GM19023 (cell line): ENCODE measurements at regions not wholly inside any gene's neighbourhood (a gene's known extent, or its start where the extent isn't known, plus 50 kb on each side); places are given as distances from the start of the nearest gene placed in this dataset.
"Not testable (repeated sequence)": the region's sequence is repeated elsewhere in the genome, so short reads cannot be mapped to it uniquely, and the experiment has no call there.

ENCODE experiments used
- ATAC-seq: cut with Tn5 transposase; IDR thresholded peaks from one replicate; pipeline ENCODE4 v1.9.1; 2021; ENCODE audit warnings: mild to moderate bottlenecking, moderate library complexity; ENCODE audit not compliant: unreplicated experiment

- no peak for ATAC-seq
These were observed 1584.3 kb upstream of the RAG2 start for GRCh38 chr11:38182126-38182866.

DNA sequence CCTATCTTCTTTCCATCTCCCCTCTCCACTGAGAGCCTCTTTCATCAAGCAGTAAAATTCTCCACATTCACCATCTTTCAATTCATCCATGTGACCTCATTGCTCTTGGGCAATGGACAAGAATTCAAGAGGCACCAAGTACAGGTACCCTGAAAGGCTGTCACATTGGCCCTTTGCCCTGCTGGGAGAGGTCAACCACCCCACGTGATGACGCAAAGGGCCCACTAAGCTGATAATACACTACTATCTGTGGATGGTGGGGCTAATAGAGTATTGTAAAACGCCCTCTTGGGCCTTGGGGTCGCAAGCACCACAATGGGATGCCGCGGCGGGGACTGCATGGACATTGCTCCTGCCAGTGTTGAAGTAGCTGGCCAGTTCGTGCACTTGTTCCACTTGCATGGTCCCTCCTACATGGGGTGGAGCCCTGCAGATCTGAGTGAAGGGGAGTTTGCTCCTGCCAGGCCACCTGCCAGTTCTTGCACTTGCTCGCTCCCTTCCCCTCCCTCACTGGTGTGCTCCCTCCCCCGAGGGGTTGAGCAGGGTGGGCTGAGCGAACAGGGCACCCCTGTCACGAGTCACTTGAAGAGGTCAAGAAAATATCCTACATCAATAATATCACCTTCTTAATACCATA lies 1578.8 kb upstream of the RAG2 start:
- ATAC-seq, result no peak

- no peak for ATAC-seq
These were observed 1575.6 kb upstream of the RAG2 start for GRCh38 chr11:38173676-38174075.

DNA sequence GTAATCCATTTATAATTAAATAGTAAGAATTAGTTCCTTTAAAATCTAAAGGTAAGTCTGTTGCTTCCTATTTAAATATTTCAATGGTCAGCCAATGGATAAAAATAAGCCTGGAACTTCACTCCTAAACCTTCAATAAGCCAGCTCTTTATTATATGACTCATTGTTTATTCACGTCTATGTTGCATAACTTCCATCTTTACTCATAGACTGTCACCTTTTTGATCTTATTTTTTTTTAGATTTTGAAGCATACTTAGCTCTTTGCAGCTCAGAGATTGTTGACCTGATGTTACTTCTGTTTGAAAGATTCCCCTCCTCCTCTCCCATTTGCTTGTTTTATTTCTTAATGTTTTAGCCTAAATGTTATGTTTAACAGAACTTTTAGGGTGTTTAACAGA lies 1571.2 kb upstream of the RAG2 start:
- no peak for ATAC-seq

GRCh38 chr11:38163526-38163925 lies 1565.5 kb upstream of the RAG2 start:
- no peak for ATAC-seq

GRCh38 chr11:38160433-38160832 lies 1562.4 kb upstream of the RAG2 start:
- no peak for ATAC-seq

- no peak for ATAC-seq
These were observed 1561.0 kb upstream of the RAG2 start for GRCh38 chr11:38159038-38159437.

GRCh38 chr11:38156495-38157146 lies 1558.6 kb upstream of the RAG2 start:
- no peak for ATAC-seq

- no peak for ATAC-seq
These were observed 1557.8 kb upstream of the RAG2 start for GRCh38 chr11:38155856-38156255.

DNA sequence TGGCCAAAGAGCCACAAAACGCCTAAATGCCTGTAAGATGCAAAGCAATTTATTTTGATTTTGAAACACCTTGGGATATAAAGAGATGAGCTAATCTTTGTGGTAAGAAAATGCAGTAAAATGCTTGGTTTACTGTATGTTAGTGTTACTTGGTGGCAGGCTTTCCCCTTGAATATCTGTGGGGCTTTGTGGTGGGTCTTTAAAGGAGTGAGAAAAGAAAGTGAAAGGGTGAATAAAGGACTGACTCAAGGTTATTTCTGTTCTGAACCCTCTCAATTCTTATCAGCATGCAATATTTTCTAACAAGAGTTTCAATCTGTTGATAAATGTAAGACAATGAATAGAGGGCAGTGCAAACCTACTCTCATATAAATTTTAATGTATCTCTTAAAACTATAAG lies 1555.9 kb upstream of the RAG2 start:
- no peak for ATAC-seq

GRCh38 chr11:38143852-38144251 lies 1545.8 kb upstream of the RAG2 start:
- no peak for ATAC-seq

DNA sequence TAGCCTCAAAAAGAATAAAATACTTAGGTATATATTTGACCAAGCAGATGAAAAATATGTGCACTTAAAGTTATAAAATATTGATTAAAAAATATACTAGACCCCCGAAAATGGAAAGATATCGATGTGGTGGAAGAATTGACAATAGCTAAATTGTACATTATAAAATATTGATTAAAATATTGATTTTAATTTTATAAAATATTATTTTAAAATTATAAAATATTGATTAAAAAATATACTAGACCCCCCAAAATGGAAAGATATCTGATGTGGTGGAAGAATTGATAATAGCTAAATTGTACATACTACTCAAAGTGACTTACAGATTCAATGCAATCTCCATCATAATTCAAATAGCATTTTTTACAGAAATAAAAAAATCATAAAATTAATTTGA lies 1540.9 kb upstream of the RAG2 start:
- ATAC-seq, result no peak

GRCh38 chr11:38136887-38137286 lies 1538.9 kb upstream of the RAG2 start:
- no peak for ATAC-seq

DNA sequence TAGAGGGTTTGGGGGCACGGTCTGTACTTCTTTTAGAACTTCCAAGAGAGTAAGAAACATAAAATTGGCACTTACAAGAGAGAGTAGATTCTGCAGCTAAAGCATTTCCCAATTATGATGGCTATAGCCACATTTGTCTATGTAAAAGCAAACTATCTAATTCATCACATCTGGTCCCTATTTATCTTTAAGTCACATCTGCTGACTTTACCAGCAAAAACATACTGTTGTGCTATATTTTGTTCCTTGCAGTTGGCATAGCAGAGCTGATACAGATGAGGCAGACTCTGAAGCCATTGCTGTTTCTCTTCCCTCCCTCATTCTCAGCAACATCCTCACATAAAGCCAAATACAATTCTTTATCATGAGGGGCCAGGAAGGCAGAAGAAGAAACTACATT lies 1533.5 kb upstream of the RAG2 start:
- no peak for ATAC-seq

- no peak for ATAC-seq
These were observed 1532.9 kb upstream of the RAG2 start for GRCh38 chr11:38130976-38131375.

DNA sequence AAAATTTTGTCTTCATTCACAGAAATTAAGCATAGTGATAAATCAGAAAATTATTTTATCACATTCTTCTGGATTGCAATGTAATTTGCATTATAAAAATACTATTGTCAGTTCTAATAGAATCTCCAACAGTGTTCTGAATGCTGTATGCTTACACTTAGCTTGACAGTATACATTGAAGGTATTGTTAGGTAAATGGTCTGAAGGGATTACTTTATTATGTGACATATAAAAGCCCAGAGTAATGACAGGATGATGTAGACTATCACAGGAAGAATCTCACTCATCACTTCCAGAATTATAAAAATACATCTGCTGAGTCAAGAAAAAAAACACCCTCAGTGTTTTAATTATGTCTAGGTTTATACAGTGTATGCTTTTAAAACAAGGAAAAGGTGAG lies 1532.5 kb upstream of the RAG2 start:
- ATAC-seq, result no peak

GRCh38 chr11:38123673-38124072 lies 1525.6 kb upstream of the RAG2 start:
- no peak for ATAC-seq

GRCh38 chr11:38116616-38117015 lies 1518.6 kb upstream of the RAG2 start:
- ATAC-seq, result not testable (repeated sequence)

GRCh38 chr11:38115381-38115780 lies 1517.3 kb upstream of the RAG2 start:
- ATAC-seq, result not testable (repeated sequence)

GRCh38 chr11:38100836-38101462 lies 1502.9 kb upstream of the RAG2 start:
- no peak for ATAC-seq

- ATAC-seq, result no peak
These were observed 1497.2 kb upstream of the RAG2 start for GRCh38 chr11:38095268-38095667.

DNA sequence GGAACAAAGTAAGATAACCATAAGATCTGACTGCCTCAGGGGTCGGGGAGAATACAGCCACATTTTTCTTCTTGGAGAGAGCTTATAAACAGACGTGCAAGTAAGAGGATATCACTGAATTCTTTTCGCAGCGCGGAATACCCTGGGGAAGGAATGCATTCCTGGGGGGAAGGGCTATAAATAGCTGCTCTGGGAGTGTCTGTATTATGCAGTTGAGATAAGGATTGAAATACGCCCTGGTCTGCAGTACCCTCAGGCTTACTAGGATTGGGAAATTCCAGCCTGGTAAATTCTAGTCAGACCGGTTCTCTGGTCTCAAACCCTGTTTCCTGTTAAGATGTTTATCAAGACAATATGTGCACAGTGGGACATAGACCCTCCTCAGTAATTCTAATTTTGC lies 1491.7 kb upstream of the RAG2 start:
- no peak for ATAC-seq
